Stimulated activated CD8-positive, alpha-beta memory T cell treated with anti-CD3 and anti-CD28 coated beads, Interleukin-4, amount 100 ng/mL, for 48 hours (primary cell): ENCODE measurements at regions not wholly inside any gene's neighbourhood (a gene's known extent, or its start where the extent isn't known, plus 50 kb on each side); places are given as distances from the start of the nearest gene placed in this dataset.

Experiments used
- DNase-seq: peaks from one replicate; pipeline ENCODE4 v3.0.0-alpha.2; 2020

GRCh38 chr10:128921389-128922022, 545.5 kb upstream of the MGMT start:
- DNase-seq: no peak

GRCh38 chr10:128922172-128922571, 544.9 kb upstream of the MGMT start:
- no peak for DNase-seq

- no peak for DNase-seq
Observed at GRCh38 chr10:128922619-128923196, 544.3 kb upstream of the MGMT start.

GRCh38 chr10:128924918-128925317, 542.1 kb upstream of the MGMT start:
- DNase-seq: no peak

- DNase-seq: no peak
Observed at GRCh38 chr10:128926711-128927110, 540.3 kb upstream of the MGMT start.

- no peak for DNase-seq
Observed at GRCh38 chr10:128927497-128928161, 539.4 kb upstream of the MGMT start.

- DNase-seq: no peak
Observed at GRCh38 chr10:128928231-128928836, 538.7 kb upstream of the MGMT start.

- no peak for DNase-seq
Observed at GRCh38 chr10:128929131-128929530, 537.9 kb upstream of the MGMT start.

GRCh38 chr10:128929767-128930166, 537.3 kb upstream of the MGMT start:
- no peak for DNase-seq

- no peak for DNase-seq
Observed at GRCh38 chr10:128930515-128930914, 536.5 kb upstream of the MGMT start.

GRCh38 chr10:128932071-128932820, 534.8 kb upstream of the MGMT start:
- no peak for DNase-seq

GRCh38 chr10:128934492-128934891, 532.5 kb upstream of the MGMT start:
- DNase-seq: no peak

- DNase-seq: no peak
Observed at GRCh38 chr10:128936392-128936791, 530.6 kb upstream of the MGMT start.

GRCh38 chr10:128938558-128938957, 528.5 kb upstream of the MGMT start:
- DNase-seq: no peak

- DNase-seq: no peak
Observed at GRCh38 chr10:128940081-128940480, 527.0 kb upstream of the MGMT start.

- DNase-seq: no peak
Observed at GRCh38 chr10:128943111-128943510, 523.9 kb upstream of the MGMT start.

- no peak for DNase-seq
Observed at GRCh38 chr10:128945398-128945797, 521.6 kb upstream of the MGMT start.

- DNase-seq: no peak
Observed at GRCh38 chr10:128950159-128950915, 516.7 kb upstream of the MGMT start.

- DNase-seq: no peak
Observed at GRCh38 chr10:128950916-128951275, 516.1 kb upstream of the MGMT start.

GRCh38 chr10:128952856-128953255, 514.2 kb upstream of the MGMT start:
- DNase-seq: no peak

- no peak for DNase-seq
Observed at GRCh38 chr10:128956149-128956548, 510.9 kb upstream of the MGMT start.

GRCh38 chr10:128957221-128957620, 509.8 kb upstream of the MGMT start:
- DNase-seq: no peak
